K562 (cell line): ENCODE measurements at regions not wholly inside any gene's neighbourhood (a gene's known extent, or its start where the extent isn't known, plus 50 kb on each side); places are given as distances from the start of the nearest gene placed in this dataset.

Experiments used
- ATAC-seq: fragments of 200-7000 bp; cut with Tn5 transposase; 3 replicates; pipeline ENCODE4 v1.9.1; 2020; ENCODE audit warnings: moderate library complexity
- BruUV-seq: library from RNA; stranded (reverse); fragments of 400-500 nt; replicated peaks from 2 replicates; lab custom pipeline; 2021; lab: Mats Ljungman, UMichigan
- CTCF ChIA-PET: fragments of 300-600 bp; formaldehyde crosslinking; extraction: SDS; loops from one replicate; lab custom pipeline; 2021; ENCODE audit warnings: low intra/inter-chr PET ratio; lab: Yijun Ruan, JAX
- POLR2A ChIA-PET: fragments of 300-600, 350-650 bp; sonication (Branson Sonifier 250); formaldehyde crosslinking; extraction: SDS; loops from one replicate; lab custom pipeline; 2021; ENCODE audit warnings: antibody characterized with exemption, inconsistent platforms; lab: Yijun Ruan, JAX
- DNase-seq, 4 experiments: peaks; one replicate each; pipeline versions ENCODE4 v3.0.0 to v3.0.0-alpha.2; 2011 to 2018; ENCODE audit warnings: low spot score in 3 of 4, mixed read lengths in 3 of 4; ENCODE audit errors: extremely low read depth in 1 of 4
- FAIRE-seq: peaks from 2 replicates; lab custom pipeline; 2011; peaks lifted over from hg19 to GRCh38; lab: Jason Lieb, UNC
- H2AFZ ChIP-seq: 2 replicates; pipeline ENCODE4 v1.6.0; 2011; ENCODE audit warnings: low read depth, low read length, control low read depth, inconsistent platforms
- H3K27ac ChIP-seq: fragments of 200-600 bp; 3 replicates; pipeline ENCODE4 v1.8.0; 2011; ENCODE audit warnings: low read depth, mild to moderate bottlenecking, control low read depth, inconsistent platforms, low read length, moderate library complexity, mixed read lengths; ENCODE audit errors: extremely low read depth
- H3K27me3 ChIP-seq, 2 experiments: fragments of 300-600 bp in 1 of 2; 2 replicates in 1 of 2; 3 replicates in 1 of 2; pipeline versions ENCODE4 v1.6.0 to v1.8.0; 2011; ENCODE audit warnings: inconsistent platforms in 2 of 2, low read length in 2 of 2, mild to moderate bottlenecking in 1 of 2, mixed read lengths in 1 of 2, moderate library complexity in 1 of 2; ENCODE audit not compliant: control insufficient read depth in 2 of 2, insufficient read depth in 2 of 2
- H3K36me3 ChIP-seq: fragments of 300-600 bp; 3 replicates; pipeline ENCODE4 v1.8.0; 2011; ENCODE audit warnings: mild to moderate bottlenecking, low read length, inconsistent platforms; ENCODE audit not compliant: control insufficient read depth, insufficient read depth
- H3K4me1 ChIP-seq, 2 experiments: fragments of 200-600 bp in 1 of 2; replicated peaks in 1 of 2; 2 replicates in 1 of 2; 3 replicates in 1 of 2; pipeline versions ENCODE4 v1.5.1 to v1.8.0; 2011; ENCODE audit warnings: inconsistent platforms in 2 of 2, low read length in 2 of 2, mild to moderate bottlenecking in 1 of 2, mixed read lengths in 1 of 2, moderate library complexity in 1 of 2; ENCODE audit not compliant: control insufficient read depth in 2 of 2, insufficient read depth in 2 of 2
- H3K4me2 ChIP-seq: 2 replicates; pipeline ENCODE4 v1.6.1; 2011; ENCODE audit warnings: low read length, control low read depth, inconsistent platforms, mixed read lengths; ENCODE audit not compliant: insufficient read depth
- H3K4me3 ChIP-seq: fragments of 200-600 bp; sonication (generic), shearing (Covaris generic); 2 replicates; pipeline ENCODE4 v1.5.1; 2016; ENCODE audit warnings: control low read depth, inconsistent platforms
- H3K79me2 ChIP-seq: fragments of 200-600 bp; 3 replicates; pipeline ENCODE4 v1.8.0; 2011; ENCODE audit warnings: low read length, inconsistent platforms; ENCODE audit not compliant: control insufficient read depth, insufficient read depth
- H3K9ac ChIP-seq, 2 experiments: 2 replicates each; pipeline versions ENCODE4 v1.6.0 to v1.6.1; 2011; ENCODE audit warnings: low read depth in 2 of 2, low read length in 2 of 2, control low read depth in 1 of 2, inconsistent platforms in 1 of 2, mild to moderate bottlenecking in 1 of 2, mixed read lengths in 1 of 2; ENCODE audit not compliant: insufficient read depth in 1 of 2
- H3K9me1 ChIP-seq: one replicate; pipeline ENCODE4 v1.6.0; 2011; ENCODE audit warnings: inconsistent platforms, mild to moderate bottlenecking, low read length, moderate library complexity; ENCODE audit not compliant: control insufficient read depth, insufficient read depth
- H3K9me3 ChIP-seq: replicated peaks from 2 replicates; pipeline ENCODE4 v1.5.1; 2011; ENCODE audit warnings: low read depth, low read length, inconsistent platforms; ENCODE audit not compliant: control insufficient read depth, insufficient read depth
- H4K20me1 ChIP-seq: replicated peaks from 2 replicates; pipeline ENCODE4 v1.6.1; 2011; ENCODE audit warnings: low read length, inconsistent platforms, mixed read lengths; ENCODE audit not compliant: control insufficient read depth, insufficient read depth
- CEBPB ChIP-seq: fragments of 450-650 bp; IDR thresholded peaks from 2 replicates; pipeline ENCODE4 v1.6.1; 2016; ENCODE audit warnings: missing genetic modification characterization, missing compliant biosample characterization
- CEBPG ChIP-seq, 3 experiments: fragments of 200-800 bp in 1 of 3; sonication (Bioruptor generic) in 1 of 3; sonication (generic) in 1 of 3; formaldehyde crosslinking in 1 of 3; IDR thresholded peaks in 2 of 3; conservative IDR thresholded peaks in 1 of 3; 2 replicates each; pipeline versions ENCODE4 v1.6.1 to v1.8.0; 2016 to 2022; ENCODE audit warnings: missing compliant biosample characterization in 2 of 3, missing genetic modification characterization in 2 of 3, mild to moderate bottlenecking in 1 of 3, missing genetic modification reagents in 1 of 3
- KLF10 ChIP-seq: fragments of 250-450 bp; sonication (Bioruptor Pico); IDR thresholded peaks from 2 replicates; pipeline ENCODE4 v1.6.1; 2021; ENCODE audit warnings: matching md5 sums
- NR4A1 ChIP-seq, 2 experiments: fragments of 250-450 bp in 1 of 2; fragments of 450-650 bp in 1 of 2; sonication (Bioruptor Pico) in 1 of 2; IDR thresholded peaks; 2 replicates each; pipeline versions ENCODE4 v1.4.0 to v1.6.1; 2016 to 2020; ENCODE audit warnings: mild to moderate bottlenecking in 2 of 2, missing compliant biosample characterization in 1 of 2, missing genetic modification characterization in 1 of 2, moderate library complexity in 1 of 2
- RB1 ChIP-seq: fragments of 450-650 bp; IDR thresholded peaks from 2 replicates; pipeline ENCODE4 v1.6.1; 2017; ENCODE audit warnings: low read depth, mild to moderate bottlenecking
- SIRT6 ChIP-seq: IDR thresholded peaks from one replicate; pipeline ENCODE4 v1.6.1; 2012; ENCODE audit warnings: low read depth, mild to moderate bottlenecking, control low read depth, inconsistent platforms, low read length, moderate library complexity
- STAT5A ChIP-seq: IDR thresholded peaks from 2 replicates; pipeline ENCODE4 v1.6.1; 2012; ENCODE audit warnings: low read length, inconsistent platforms, borderline replicate concordance
- STAT6 ChIP-seq: sonication (generic); formaldehyde crosslinking; IDR thresholded peaks from 2 replicates; pipeline ENCODE4 v1.8.1; 2023; ENCODE audit warnings: mild to moderate bottlenecking, missing genetic modification reagents
- TRIM24 ChIP-seq, 2 experiments: fragments of 450-650 bp; IDR thresholded peaks; 2 replicates each; pipeline ENCODE4 v1.6.1; 2016
- TSC22D4 ChIP-seq: fragments of 450-650 bp; IDR thresholded peaks from 2 replicates; pipeline ENCODE4 v1.6.1; 2016; ENCODE audit warnings: missing genetic modification characterization, missing biosample characterization, control low read depth
- ZFPM2 ChIP-seq: fragments of 250-450 bp; sonication (Bioruptor Pico); IDR thresholded peaks from 2 replicates; pipeline ENCODE4 v1.5.1; 2022; ENCODE audit warnings: mild to moderate bottlenecking
- ZNF212 ChIP-seq: fragments of 450-650 bp; formaldehyde crosslinking; IDR thresholded peaks from 2 replicates; pipeline ENCODE4 v1.4.0; 2020; ENCODE audit warnings: mild to moderate bottlenecking
- WGBS: fragments of 100-300 bp; shearing (Covaris generic); methylation state at CpG from one replicate; pipeline ENCODE4 v1.1.6; 2016; ENCODE audit warnings: low coverage, mixed read lengths; ENCODE audit not compliant: insufficient coverage; ENCODE audit errors: missing lambda C conversion rate; 5-methylcytosine and 5-hydroxymethylcytosine counted together
- in situ Hi-C: fragments of 300-500 bp; cut with MboI; formaldehyde crosslinking; loops from 4 replicates; pipeline ENCODE4 v1.15.0; 2018; ENCODE audit warnings: inconsistent platforms, mixed read lengths
- intact Hi-C: fragments of 100-400 bp; cut with micrococcal nuclease; formaldehyde crosslinking; loops from 2 replicates; pipeline ENCODE4 v1.14.2; 2022

GRCh38 chr19:30703645-30704044 lies 331.5 kb downstream of the ZNF536 start:
- DNase-seq: no peak
- POLR2A ChIA-PET: no interaction called here
- no peak for ATAC-seq
- Histone ChIP-seq H3K36me3 (no peaks in the 10 kb centered on the region), H2AFZ (no peak overlapping the region), H3K4me2 (no peak overlapping the region), H3K27ac (no peak overlapping the region), H3K4me3 (no peak overlapping the region), H3K9me3 (no peaks in the 10 kb centered on the region), H4K20me1 (no peaks in the 10 kb centered on the region), H3K9me1 (no peaks in the 10 kb centered on the region), H3K27me3 (peaks cover 0 to 7% of the 10 kb centered on the region in 2 experiments; a peak in 2 of 5 replicates), H3K4me1 (no peaks in the 10 kb centered on the region), H3K9ac (no peak overlapping the region), H3K79me2 (no peaks in the 10 kb centered on the region)
- WGBS: 1% methylated on average over 4 of the region's 4 CpGs
- no peak for TF ChIP-seq ZNF212 (CRISPR knock-in tag)
- TF ChIP-seq CEBPG (CRISPR knock-in tag; IDR thresholded peaks at IDR 0.05): no peak
- peak; percentile 25 to 57; a peak in 2 of 4 replicates for TF ChIP-seq CEBPG (tag; conservative IDR thresholded peaks at IDR 0.05 in 1 of 2, IDR thresholded peaks at IDR 0.05 in 1 of 2)
- TF ChIP-seq KLF10 (CRISPR knock-in tag): no peak
- 0 out of 2 replicates have a peak, but pooled peaks have one; percentile 19 for TF ChIP-seq CEBPB (tag)
- CTCF ChIA-PET: no interaction called here
- FAIRE-seq: no peak
- BruUV-seq: no TSS peak
- in situ Hi-C loops: no loop called here
- intact Hi-C loops: no loop called here

GRCh38 chr19:30701178-30701577 lies 329.0 kb downstream of the ZNF536 start:
- no peaks in the 10 kb centered on the region for H3K9me3 ChIP-seq
- ChIA-PET POLR2A (no interaction called here), CTCF (no interaction called here)
- H3K9me1 ChIP-seq: no peaks in the 10 kb centered on the region
- no TSS peak for BruUV-seq
- no peaks in the 10 kb centered on the region for H3K4me1 ChIP-seq
- H4K20me1 ChIP-seq: no peaks in the 10 kb centered on the region
- no peak overlapping the region for H2AFZ ChIP-seq
- TF ChIP-seq STAT6 (CRISPR knock-in tag) (no peak), RB1 (no peak), TRIM24 (IDR thresholded peaks at IDR 0.05) (peak in 1 of 2 experiments; percentile 33; a peak in 1 of 4 replicates), TSC22D4 (tag) (peak; percentile 93), ZFPM2 (CRISPR knock-in tag) (no peak), SIRT6 (no peak), STAT5A (no peak), NR4A1 (CRISPR knock-in tag; IDR thresholded peaks at IDR 0.05) (no peak), NR4A1 (tag; IDR thresholded peaks at IDR 0.05) (no peak)
- DNase-seq (no peak), FAIRE-seq (peak; percentile 46), ATAC-seq (no peak)
- peaks cover 0 to 7% of the 10 kb centered on the region in 2 experiments; a peak in 2 of 5 replicates for H3K27me3 ChIP-seq
- H3K9ac ChIP-seq: no peak overlapping the region
- H3K4me3 ChIP-seq: no peak overlapping the region
- intact Hi-C loops: no loop called here
- H3K4me2 ChIP-seq: no peak overlapping the region
- H3K27ac ChIP-seq: no peak overlapping the region
- WGBS: 0% methylated on average over 2 of the region's 2 CpGs
- no peaks in the 10 kb centered on the region for H3K79me2 ChIP-seq
- in situ Hi-C loops: no loop called here
- H3K36me3 ChIP-seq: no peaks in the 10 kb centered on the region
